Kidney (tissue), 13 donors: ENCODE measurements at regions not wholly inside any gene's neighbourhood (a gene's known extent, or its start where the extent isn't known, plus 50 kb on each side); places are given as distances from the start of the nearest gene placed in this dataset.

Experiments used
- DNase-seq, 5 donors: peaks; one replicate each; pipeline ENCODE4 v3.0.0-alpha.2; 2013 to 2020
- FAIRE-seq: peaks from 2 replicates; lab custom pipeline; 2012; peaks lifted over from hg19 to GRCh38; lab: Jason Lieb, UNC
- H3K27ac ChIP-seq, 2 donors: one replicate each; pipeline ENCODE4 v1.7.0; 2013; ENCODE audit warnings: low read depth in 2 of 2, low read length in 2 of 2, inconsistent platforms in 1 of 2
- H3K27me3 ChIP-seq: one replicate; pipeline ENCODE4 v1.7.1; 2013; ENCODE audit warnings: low read length, inconsistent platforms; ENCODE audit not compliant: control insufficient read depth, insufficient read depth
- H3K36me3 ChIP-seq, 3 donors: one replicate each; pipeline versions ENCODE4 v1.7.0 to v1.7.1; 2013; ENCODE audit warnings: low read length in 3 of 3, control low read depth in 1 of 3, inconsistent platforms in 1 of 3; ENCODE audit not compliant: insufficient read depth in 3 of 3, control insufficient read depth in 2 of 3
- H3K4me1 ChIP-seq, 3 donors: one replicate each; pipeline versions ENCODE4 v1.7.0 to v1.7.1; 2013; ENCODE audit warnings: low read length in 3 of 3, inconsistent platforms in 1 of 3, low read depth in 1 of 3; ENCODE audit not compliant: control insufficient read depth in 2 of 3, insufficient read depth in 2 of 3
- H3K4me3 ChIP-seq, 3 donors: one replicate each; pipeline versions ENCODE4 v1.7.0 to v1.8.1; 2013; ENCODE audit warnings: low read length in 3 of 3, control low read depth in 1 of 3, inconsistent platforms in 1 of 3
- H3K9ac ChIP-seq, 3 donors: one replicate each; pipeline versions ENCODE4 v1.7.0 to v1.7.1; 2013; ENCODE audit warnings: low read length in 3 of 3, control low read depth in 1 of 3, inconsistent platforms in 1 of 3
- H3K9me3 ChIP-seq, 3 donors: one replicate each; pipeline versions ENCODE4 v1.7.0 to v1.7.1; 2013; ENCODE audit warnings: low read length in 3 of 3, control low read depth in 1 of 3, inconsistent platforms in 1 of 3; ENCODE audit not compliant: control insufficient read depth in 2 of 3, insufficient read depth in 1 of 3
- intact Hi-C: fragments of 100-400 bp; cut with DNase I; formaldehyde crosslinking; loops from one replicate; pipeline ENCODE4 v1.11.1; 2022
- TF ChIP-seq, protein P1 (sequence below): IDR thresholded peaks from 3 replicates; pipeline ENCODE4 v1.5.1; 2012; ENCODE audit warnings: mild to moderate bottlenecking, moderate library complexity, borderline replicate concordance; ENCODE audit not compliant: insufficient read depth; ENCODE audit errors: extremely low read depth
- donor health status: control.
- donor health status: control.
- donor health status: control.
- donor health status: control.
- donor health status: control.
- donor health status: DM: yes; HTN: yes; CAD: no.
- donor health status: Normal renal cell carcinoma (clear cell type).

- FAIRE-seq (peak; percentile 53), DNase-seq (peak in 1 of 5 donors; percentile 18)
- TF ChIP-seq, protein P1, sequence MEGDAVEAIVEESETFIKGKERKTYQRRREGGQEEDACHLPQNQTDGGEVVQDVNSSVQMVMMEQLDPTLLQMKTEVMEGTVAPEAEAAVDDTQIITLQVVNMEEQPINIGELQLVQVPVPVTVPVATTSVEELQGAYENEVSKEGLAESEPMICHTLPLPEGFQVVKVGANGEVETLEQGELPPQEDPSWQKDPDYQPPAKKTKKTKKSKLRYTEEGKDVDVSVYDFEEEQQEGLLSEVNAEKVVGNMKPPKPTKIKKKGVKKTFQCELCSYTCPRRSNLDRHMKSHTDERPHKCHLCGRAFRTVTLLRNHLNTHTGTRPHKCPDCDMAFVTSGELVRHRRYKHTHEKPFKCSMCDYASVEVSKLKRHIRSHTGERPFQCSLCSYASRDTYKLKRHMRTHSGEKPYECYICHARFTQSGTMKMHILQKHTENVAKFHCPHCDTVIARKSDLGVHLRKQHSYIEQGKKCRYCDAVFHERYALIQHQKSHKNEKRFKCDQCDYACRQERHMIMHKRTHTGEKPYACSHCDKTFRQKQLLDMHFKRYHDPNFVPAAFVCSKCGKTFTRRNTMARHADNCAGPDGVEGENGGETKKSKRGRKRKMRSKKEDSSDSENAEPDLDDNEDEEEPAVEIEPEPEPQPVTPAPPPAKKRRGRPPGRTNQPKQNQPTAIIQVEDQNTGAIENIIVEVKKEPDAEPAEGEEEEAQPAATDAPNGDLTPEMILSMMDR, result no peak
- intact Hi-C loops, result no loop called here
- no peak overlapping the region for H3K27ac ChIP-seq
- H3K9ac ChIP-seq, result no peak overlapping the region
- no peaks in the 10 kb centered on the region for H3K9me3 ChIP-seq
- no peaks in the 10 kb centered on the region for H3K36me3 ChIP-seq
- H3K4me3 ChIP-seq, result no peak overlapping the region
- no peaks in the 10 kb centered on the region for H3K4me1 ChIP-seq
- H3K27me3 ChIP-seq, result no peaks in the 10 kb centered on the region
Measured at GRCh38 chr13:50116430-50116973, 101.3 kb downstream of the KCNRG start.

DNA sequence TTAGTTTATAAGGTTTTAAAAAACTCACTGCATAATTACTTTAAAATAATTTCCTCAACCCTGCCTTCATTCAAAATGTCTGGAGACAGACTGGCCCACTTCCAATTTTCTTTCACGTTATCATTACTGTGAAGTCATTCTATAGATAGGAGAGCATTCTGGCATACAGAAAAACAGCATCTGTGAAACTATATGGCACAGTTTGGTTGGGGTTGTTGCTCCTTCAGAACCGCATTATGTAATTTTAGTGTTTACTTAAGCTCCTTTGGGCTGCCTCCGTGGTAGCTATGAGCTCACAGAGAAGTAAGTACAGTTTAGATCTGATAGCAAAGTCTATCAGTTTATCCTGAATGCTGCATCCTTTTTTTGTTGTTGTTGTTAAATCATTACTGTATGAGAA is 104.3 kb downstream of the KCNRG start:
- peaks cover 3 to 5% (median 4%) of the 10 kb centered on the region in 3 donors for H3K4me1 ChIP-seq
- intact Hi-C loops, result no loop called here
- no peak overlapping the region for H3K9ac ChIP-seq
- no peak for FAIRE-seq
- H3K4me3 ChIP-seq, result no peak overlapping the region
- H3K36me3 ChIP-seq, result no peaks in the 10 kb centered on the region
- no peak for DNase-seq
- TF ChIP-seq, protein P1, result no peak
- H3K27me3 ChIP-seq, result no peaks in the 10 kb centered on the region
- H3K27ac ChIP-seq, result no peak overlapping the region
- H3K9me3 ChIP-seq, result no peaks in the 10 kb centered on the region

DNA sequence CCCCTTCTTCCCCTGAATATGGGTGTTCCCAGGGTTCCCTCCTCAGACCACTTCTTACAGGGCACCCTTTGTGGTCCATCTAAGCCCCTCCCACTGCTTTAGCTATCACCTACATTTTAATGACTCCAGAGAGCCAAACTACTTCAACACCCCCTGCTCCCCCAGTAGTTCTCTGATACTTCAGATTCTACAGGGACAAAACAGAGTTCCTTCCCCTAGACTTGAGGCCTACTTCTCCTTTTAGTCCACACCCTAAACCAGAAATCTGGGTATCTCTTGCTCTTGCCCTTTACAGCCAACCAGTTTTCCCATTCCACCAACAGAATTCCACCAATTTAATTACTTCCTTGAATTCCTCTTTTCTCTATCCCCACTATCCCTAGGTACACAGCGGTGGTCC is 107.2 kb downstream of the KCNRG start:
- H3K4me1 ChIP-seq, result peaks cover 3 to 10% (median 7%) of the 10 kb centered on the region in 3 donors
- no peaks in the 10 kb centered on the region for H3K27me3 ChIP-seq
- H3K27ac ChIP-seq, result no peak overlapping the region
- H3K4me3 ChIP-seq, result no peak overlapping the region
- TF ChIP-seq, protein P1, result no peak
- no peaks in the 10 kb centered on the region for H3K36me3 ChIP-seq
- FAIRE-seq (no peak), DNase-seq (no peak)
- H3K9ac ChIP-seq, result no peak overlapping the region
- intact Hi-C loops, result no loop called here
- no peaks in the 10 kb centered on the region for H3K9me3 ChIP-seq

- TF ChIP-seq, protein P1, result no peak
- H3K27me3 ChIP-seq, result peaks cover under 1% of the 10 kb centered on the region
- DNase-seq, result no peak
- no peaks in the 10 kb centered on the region for H3K9me3 ChIP-seq
- H3K4me3 ChIP-seq, result peak overlapping the region in 2 of 3 donors; percentile 66 to 82
- H3K27ac ChIP-seq, result peak overlapping the region in 1 of 2 donors; percentile 98
- FAIRE-seq, result no peak
- H3K4me1 ChIP-seq, result peaks cover 3 to 10% (median 7%) of the 10 kb centered on the region in 3 donors
- no peaks in the 10 kb centered on the region for H3K36me3 ChIP-seq
- peak overlapping the region; percentile 63 to 88 (median 71) for H3K9ac ChIP-seq
- intact Hi-C loops, result no loop called here
Measured at GRCh38 chr13:50123002-50123401, 107.8 kb downstream of the KCNRG start.
